Brain pericyte (primary cell): ENCODE measurements at regions not wholly inside any gene's neighbourhood (a gene's known extent, or its start where the extent isn't known, plus 50 kb on each side); places are given as distances from the start of the nearest gene placed in this dataset.

Experiments
- DNase-seq: peaks from one replicate; pipeline ENCODE4 v3.0.0-alpha.2; 2012; ENCODE audit warnings: low read depth, low spot score

DNA sequence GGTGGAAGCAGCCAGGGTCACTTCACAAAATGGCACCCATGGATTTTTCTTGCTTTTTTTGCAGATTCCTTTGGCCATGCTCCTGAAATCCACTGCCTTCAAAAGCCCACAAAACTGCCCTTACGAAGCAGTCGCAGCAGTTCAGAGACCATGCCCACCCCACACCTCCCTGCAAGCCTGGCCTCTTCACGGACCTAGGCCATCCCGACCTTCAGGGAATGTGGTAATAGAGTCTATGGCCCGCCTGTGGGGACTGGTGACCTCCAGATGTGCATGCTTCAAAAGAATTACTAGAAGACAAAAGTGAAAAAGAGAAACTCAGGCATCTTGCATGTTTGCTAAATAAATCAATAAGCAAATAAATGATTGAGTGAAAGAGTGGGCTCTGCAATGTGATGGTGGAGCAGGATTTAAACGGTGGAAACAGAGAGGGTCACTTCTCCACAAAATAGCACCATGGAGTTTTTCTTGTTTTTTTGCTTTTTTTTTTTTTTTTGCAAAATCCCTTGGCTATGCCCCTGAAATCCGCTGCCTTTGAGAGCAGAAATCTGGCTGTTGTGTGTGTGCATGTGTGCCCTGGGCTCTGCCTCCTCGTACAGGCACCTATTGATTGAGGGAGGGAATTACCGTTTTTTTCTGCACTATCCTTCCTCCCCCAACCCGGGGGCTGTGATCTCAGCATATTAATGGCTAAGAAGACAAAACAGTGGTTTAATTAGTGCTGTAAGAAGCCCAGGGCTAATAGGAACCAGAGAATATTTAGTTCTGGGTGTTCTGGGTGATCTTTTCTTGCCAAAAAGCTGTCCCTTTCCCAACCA is 107.4 kb downstream of the PXDC1 start:
- DNase-seq: no peak

DNA sequence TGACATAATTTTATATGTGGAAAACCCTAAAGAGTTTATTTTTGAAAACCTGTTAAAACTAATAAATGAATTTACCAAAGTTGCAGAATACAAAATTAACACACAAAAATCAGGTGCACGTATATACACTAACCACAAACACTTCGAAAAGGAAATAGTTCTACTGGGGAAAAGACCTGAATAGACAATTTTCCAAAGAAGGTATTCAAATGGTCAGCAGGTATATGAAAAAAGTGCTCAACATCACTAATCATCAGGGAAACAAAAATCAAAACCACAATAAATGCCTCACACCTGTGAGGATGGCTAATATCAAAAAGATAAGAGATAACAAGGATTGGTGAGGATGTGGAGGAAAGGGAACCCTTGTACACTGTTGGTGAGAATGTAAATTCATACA is 110.6 kb downstream of the PXDC1 start:
- no peak for DNase-seq

- DNase-seq: no peak
Measured at GRCh38 chr6:3638662-3639061, 112.9 kb downstream of the PXDC1 start.

GRCh38 chr6:3636060-3636459 is 115.5 kb downstream of the PXDC1 start:
- no peak for DNase-seq

DNA sequence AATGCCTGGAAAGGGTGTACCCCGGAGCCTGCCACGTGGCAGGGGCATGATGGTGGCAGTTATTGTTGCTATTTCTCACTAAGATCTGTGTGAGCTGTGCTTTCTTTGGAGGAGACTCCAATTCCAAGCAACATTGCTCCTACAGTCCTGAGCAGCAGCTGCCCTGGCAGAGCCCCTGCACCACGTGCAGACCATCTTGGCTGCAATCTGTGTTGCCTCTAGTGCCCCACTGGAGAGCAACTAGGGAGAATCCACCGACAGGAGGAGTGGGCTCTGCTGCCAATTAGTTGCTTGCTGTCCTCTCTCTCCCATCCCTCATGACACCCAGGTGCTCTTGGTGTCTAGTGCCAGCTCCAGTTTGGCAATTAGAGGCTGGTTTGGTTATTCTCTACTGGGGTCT is 116.0 kb downstream of the PXDC1 start:
- DNase-seq: no peak

DNA sequence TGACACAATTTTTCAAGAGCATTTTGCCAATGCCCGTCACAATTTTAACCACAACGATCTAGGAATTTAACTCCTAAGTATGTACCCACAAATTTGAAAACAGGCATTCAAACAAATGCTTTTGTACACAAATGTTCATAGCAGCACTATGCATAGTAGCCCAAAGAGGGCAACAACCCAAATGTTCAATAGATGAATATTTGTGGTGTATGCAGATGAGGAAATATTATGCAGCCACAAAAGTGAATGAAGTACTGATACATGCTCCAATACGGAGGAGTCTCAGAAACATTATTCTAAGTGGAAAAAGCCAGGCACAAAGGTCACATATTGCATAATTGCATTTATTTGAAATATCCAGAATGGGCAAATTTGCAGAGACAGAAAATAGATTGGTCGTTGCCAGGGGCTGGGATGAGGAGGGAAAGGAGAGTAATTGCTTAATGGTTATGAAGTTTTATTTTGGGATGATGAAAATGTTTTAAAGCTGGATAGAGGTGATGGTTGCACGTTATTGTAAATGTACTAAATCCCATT is 117.2 kb downstream of the PXDC1 start:
- no peak for DNase-seq

GRCh38 chr6:3633711-3634110 is 117.8 kb downstream of the PXDC1 start:
- DNase-seq: no peak

DNA sequence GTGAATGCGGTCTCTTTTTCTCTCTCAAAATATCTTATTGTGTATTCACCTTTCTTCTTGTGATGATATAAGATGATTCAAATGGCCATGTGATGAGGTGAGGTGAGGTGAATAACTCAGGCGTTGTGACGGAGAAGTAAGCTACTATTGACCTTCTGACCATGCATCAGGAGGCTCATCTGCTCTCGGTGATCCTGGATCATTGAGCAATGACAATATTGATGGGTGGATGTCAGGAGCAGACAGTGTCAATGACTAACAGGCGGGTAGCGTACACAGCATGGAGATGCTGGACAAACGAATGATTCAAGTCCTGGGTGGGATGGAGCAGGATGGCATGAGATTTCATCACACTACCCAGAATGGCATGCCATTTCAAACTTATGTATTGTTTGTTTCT is 119.6 kb downstream of the PXDC1 start:
- DNase-seq: no peak

DNA sequence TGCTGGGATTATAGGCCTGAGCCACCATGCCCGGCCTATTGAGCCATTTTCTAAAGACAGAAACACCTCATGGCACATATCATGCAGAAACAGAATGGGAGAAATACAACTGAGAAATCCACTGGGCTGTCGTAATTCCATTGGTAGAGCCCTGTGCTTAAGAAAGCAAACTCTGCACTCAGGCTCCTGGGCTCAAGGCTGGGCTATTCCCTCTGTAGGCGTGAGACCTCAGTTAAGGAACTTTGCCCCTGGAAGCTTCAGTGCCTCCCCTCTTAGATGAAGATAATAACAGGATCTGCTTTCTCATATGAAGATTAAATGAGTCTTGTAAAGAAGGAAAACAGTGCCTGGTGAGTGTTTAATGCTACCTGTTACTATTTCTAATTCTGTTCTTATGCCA is 120.3 kb downstream of the PXDC1 start:
- DNase-seq: no peak

- no peak for DNase-seq
Measured at GRCh38 chr6:3630258-3630835, 121.2 kb downstream of the PXDC1 start.

DNA sequence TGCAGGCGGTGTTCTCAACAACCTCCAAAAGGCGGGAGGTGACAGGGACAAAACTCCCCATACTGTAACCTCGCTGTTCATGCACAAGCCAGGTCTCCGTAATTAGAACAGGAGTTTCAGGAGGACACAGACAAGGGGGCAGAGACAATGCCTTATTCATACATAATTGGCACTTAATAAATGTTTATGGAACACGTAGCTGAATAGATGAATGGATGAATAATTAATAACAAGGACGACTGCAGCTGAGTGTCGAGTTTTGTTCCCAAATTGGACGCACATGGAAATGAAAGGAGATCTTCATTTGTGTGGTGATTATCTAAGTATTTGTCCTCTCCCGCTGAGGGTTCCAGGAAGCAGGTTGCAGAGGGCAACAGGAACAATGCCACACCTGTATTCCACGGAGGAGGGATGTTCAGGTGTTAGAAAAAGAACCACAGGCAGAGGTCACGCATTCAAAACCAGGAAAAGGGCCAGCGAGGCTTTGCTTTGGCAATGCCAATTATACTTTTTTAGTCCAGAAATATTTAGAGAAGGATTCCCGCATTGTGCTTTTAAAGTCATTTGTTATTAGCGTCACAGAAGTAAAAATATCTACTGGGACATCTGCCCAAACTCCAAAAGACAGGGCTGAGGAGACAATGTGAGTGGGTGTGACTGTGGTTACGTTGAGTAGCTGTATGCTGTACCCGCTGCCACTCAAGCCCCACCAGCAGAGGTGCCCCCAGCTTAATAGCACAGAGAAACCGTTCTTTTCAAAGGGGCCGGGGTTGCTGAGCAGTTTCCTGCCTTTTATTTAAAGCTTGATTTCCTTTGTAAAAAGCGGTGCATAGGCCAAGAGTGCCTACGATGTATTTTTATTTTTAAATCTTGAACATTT is 123.3 kb downstream of the PXDC1 start:
- no peak for DNase-seq

DNA sequence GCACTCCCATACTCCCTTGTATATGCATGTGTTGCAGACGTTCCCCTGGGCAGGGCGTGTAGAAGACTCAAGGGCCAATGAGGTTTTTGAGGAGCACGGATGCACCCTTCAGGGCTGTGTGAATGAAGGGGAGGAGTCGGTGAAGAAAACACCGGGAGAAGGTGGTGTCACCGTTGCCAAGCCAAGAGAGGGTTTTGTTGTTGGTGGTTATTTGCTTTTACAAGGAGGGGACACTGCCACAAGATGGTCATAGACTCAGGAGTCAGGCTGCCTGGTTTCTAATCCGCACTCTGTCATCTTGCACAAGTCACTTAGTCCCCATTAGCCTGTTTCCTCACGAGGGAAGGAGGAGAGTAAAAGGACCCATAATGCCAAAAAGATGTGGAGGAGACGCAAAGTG is 124.0 kb downstream of the PXDC1 start:
- no peak for DNase-seq

DNA sequence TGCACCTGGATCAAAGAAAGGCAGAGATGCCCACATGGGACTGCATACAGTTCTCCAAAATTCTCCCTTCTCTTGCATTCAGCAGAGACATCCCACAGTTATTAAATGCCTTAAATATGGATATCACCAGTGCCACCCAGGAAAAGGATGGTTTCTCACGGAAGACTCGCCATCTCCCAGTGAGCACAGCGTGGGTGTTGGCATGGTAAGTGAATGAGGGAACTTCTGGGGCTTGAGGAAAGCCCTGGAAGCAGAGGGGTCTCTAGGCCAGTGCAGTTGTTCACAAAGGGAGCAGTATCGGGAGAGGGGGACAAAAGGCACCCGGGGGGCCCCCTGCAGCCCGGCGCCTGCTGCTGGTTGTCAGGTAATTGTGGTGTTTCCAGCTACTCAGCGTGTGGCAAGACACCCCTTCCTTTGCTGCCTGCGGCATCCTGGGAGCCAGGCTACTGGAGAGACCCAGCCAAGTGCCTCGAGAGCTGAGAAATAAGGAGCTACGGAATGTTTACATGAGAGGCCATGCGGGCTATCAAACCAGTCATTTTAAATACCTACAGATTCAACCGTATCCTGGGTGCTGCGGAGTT is 125.4 kb downstream of the PXDC1 start:
- no peak for DNase-seq

GRCh38 chr6:3625149-3625979 is 126.1 kb downstream of the PXDC1 start:
- no peak for DNase-seq

GRCh38 chr6:3624250-3625136 is 127.0 kb downstream of the PXDC1 start:
- no peak for DNase-seq

- DNase-seq: no peak
Measured at GRCh38 chr6:3623451-3624249, 127.9 kb downstream of the PXDC1 start.

DNA sequence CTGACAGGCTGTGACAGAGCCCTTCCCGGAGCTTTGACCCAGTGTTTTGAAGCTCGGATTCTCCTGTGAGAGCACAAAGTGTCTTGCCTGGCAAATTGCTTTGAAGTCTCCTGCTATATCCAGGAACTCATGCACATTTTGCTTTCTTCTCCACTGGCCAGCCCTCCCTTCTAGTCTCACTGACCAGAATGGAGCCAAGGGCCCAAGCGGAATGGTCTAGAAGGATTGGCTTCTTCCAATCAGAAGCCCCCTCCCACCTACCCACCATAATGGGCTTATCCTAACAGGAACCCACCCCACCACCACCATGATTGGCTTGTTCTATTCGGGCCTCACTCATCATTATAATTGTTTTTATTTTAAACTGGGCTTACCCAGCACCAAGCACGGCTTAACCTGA is 130.1 kb downstream of the PXDC1 start:
- DNase-seq: no peak

DNA sequence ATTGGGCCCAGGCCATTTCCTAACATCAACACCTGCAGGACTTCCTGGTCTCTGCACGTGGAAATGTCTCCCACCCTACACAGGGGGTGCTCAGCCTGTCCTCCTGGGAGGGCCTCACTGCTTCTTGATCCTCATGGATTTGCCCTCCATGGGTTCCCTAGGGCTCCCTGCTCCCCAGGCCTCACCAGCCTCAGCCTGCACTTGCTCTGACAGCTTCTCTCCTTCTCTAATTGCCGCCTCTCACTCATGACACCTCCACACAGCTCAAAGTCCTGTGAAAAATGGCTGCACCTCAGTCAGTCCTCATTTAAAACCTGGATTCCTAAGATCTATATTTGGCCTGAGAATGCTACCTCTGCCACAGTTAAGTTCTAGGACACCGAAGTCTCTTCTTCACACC is 130.6 kb downstream of the PXDC1 start:
- DNase-seq: no peak

GRCh38 chr6:3620389-3620788 is 131.1 kb downstream of the PXDC1 start:
- no peak for DNase-seq
